ENCODE measurements at regions not wholly inside any gene's neighbourhood (a gene's known extent, or its start where the extent isn't known, plus 50 kb on each side); places are given as distances from the start of the nearest gene placed in this dataset.

- ATAC-seq (no peak), FAIRE-seq (no peak), DNase-seq (ENCODE audit: low read depth, low spot score) (no peak)
- no peaks in the 10 kb centered on the region for H3K9me3 ChIP-seq (replicated peaks; ENCODE audit: control insufficient read depth, insufficient read depth, low read length)
- in situ Hi-C loops (cut with MboI): no loop called here
- TF ChIP-seq MLLT1 (IDR thresholded peaks at IDR 0.05) (no peak), SMARCA5 (IDR thresholded peaks at IDR 0.05) (no peak)
- 24% methylated on average over 4 of the region's 4 CpGs for WGBS (ENCODE audit: insufficient coverage, insufficient replicate concordance, low lambda C conversion rate, missing lambda C conversion rate)
- H4K20me1 ChIP-seq (ENCODE audit: control insufficient read depth, insufficient read depth): no peaks in the 10 kb centered on the region
- H3K79me2 ChIP-seq (ENCODE audit: control insufficient read depth, insufficient read depth, low read length): no peaks in the 10 kb centered on the region
- H3K36me3 ChIP-seq (ENCODE audit: control insufficient read depth in 2 of 2, insufficient read depth in 2 of 2, low read length in 1 of 2): no peaks in the 10 kb centered on the region
- ChIA-PET SMC1A (ENCODE audit: uncharacterized antibody, unreplicated experiment) (interaction anchor here (0.6 to 0.7 kb wide), 2 partner anchors 366 to 699 kb away, joined by 3 read pairs; no protein-coding TSS in a partner anchor), RAD21 (ENCODE audit: unreplicated experiment) (no interaction called here), CTCF (no interaction called here), POLR2A (no interaction called here)
- H3K4me2 ChIP-seq (ENCODE audit: control insufficient read depth, insufficient read depth): no peak overlapping the region
- H3K9ac ChIP-seq (ENCODE audit: control insufficient read depth, insufficient read depth, low read length): no peak overlapping the region
- H3K4me1 ChIP-seq (ENCODE audit: control insufficient read depth, insufficient read depth, low read length): no peaks in the 10 kb centered on the region
- no peak overlapping the region for H3K4me3 ChIP-seq
- intact Hi-C loops (cut with micrococcal nuclease; ENCODE audit: unreplicated experiment): no loop called here
- no peak overlapping the region for H3K27ac ChIP-seq (ENCODE audit: control insufficient read depth, insufficient read depth)
- H2AFZ ChIP-seq (ENCODE audit: control insufficient read depth, low read depth, low read length): no peak overlapping the region
- no peaks in the 10 kb centered on the region for H3K27me3 ChIP-seq (replicated peaks in 1 of 2; ENCODE audit: control insufficient read depth in 2 of 2, insufficient read depth in 2 of 2, low read length in 1 of 2)
- BruUV-seq (replicated peaks): no TSS peak
Measured at GRCh38 chr7:79781716-79782115, 328.2 kb upstream of the MAGI2 start.

- no peaks in the 10 kb centered on the region for H3K79me2 ChIP-seq (ENCODE audit: control insufficient read depth, insufficient read depth, low read length)
- no peaks in the 10 kb centered on the region for H3K4me1 ChIP-seq (ENCODE audit: control insufficient read depth, insufficient read depth, low read length)
- FAIRE-seq (no peak), DNase-seq (ENCODE audit: low read depth, low spot score) (no peak), ATAC-seq (no peak)
- CTCF ChIA-PET: no interaction called here
- H4K20me1 ChIP-seq (ENCODE audit: control insufficient read depth, insufficient read depth): no peaks in the 10 kb centered on the region
- TF ChIP-seq TAF1 (IDR thresholded peaks at IDR 0.05; ENCODE audit: borderline replicate concordance, low read depth, low read length): no peak
- no peak for TF ChIP-seq RAD51 (IDR thresholded peaks at IDR 0.05)
- no peak for TF ChIP-seq PKNOX1 (IDR thresholded peaks at IDR 0.05)
- no peak for TF ChIP-seq GATAD2B (conservative IDR thresholded peaks at IDR 0.05; ENCODE audit: low read depth)
- H3K9me3 ChIP-seq (replicated peaks; ENCODE audit: control insufficient read depth, insufficient read depth, low read length): no peaks in the 10 kb centered on the region
- H2AFZ ChIP-seq (ENCODE audit: control insufficient read depth, low read depth, low read length): no peak overlapping the region
- no peak overlapping the region for H3K27ac ChIP-seq (ENCODE audit: control insufficient read depth, insufficient read depth)
- H3K36me3 ChIP-seq (ENCODE audit: control insufficient read depth in 2 of 2, insufficient read depth in 2 of 2, low read length in 1 of 2): no peaks in the 10 kb centered on the region
- RAD21 ChIA-PET (ENCODE audit: unreplicated experiment): no interaction called here
- 31% methylated on average over 9 of the region's 9 CpGs for WGBS (ENCODE audit: insufficient coverage, insufficient replicate concordance, low lambda C conversion rate, missing lambda C conversion rate)
- POLR2A ChIA-PET: no interaction called here
- H3K27me3 ChIP-seq (replicated peaks in 1 of 2; ENCODE audit: control insufficient read depth in 2 of 2, insufficient read depth in 2 of 2, low read length in 1 of 2): no peaks in the 10 kb centered on the region
- H3K4me3 ChIP-seq: no peak overlapping the region
- intact Hi-C loops (cut with micrococcal nuclease; ENCODE audit: unreplicated experiment) (no loop called here), in situ Hi-C loops (cut with MboI) (no loop called here)
- SMC1A ChIA-PET (ENCODE audit: uncharacterized antibody, unreplicated experiment): no interaction called here
- no peak overlapping the region for H3K4me2 ChIP-seq (ENCODE audit: control insufficient read depth, insufficient read depth)
- no peak overlapping the region for H3K9ac ChIP-seq (ENCODE audit: control insufficient read depth, insufficient read depth, low read length)
- BruUV-seq (replicated peaks): no TSS peak
Measured at GRCh38 chr7:79778786-79779770, 325.6 kb upstream of the MAGI2 start.
